Activated naive CD4-positive, alpha-beta T cell treated with anti-CD3 and anti-CD28 coated beads, Interleukin-2, amount 10 ng/mL, durations not matched to agents 7 days and 5 days (primary cell): ENCODE measurements at regions not wholly inside any gene's neighbourhood (a gene's known extent, or its start where the extent isn't known, plus 50 kb on each side); places are given as distances from the start of the nearest gene placed in this dataset.
"Not testable (repeated sequence)": the region's sequence is repeated elsewhere in the genome, so short reads cannot be mapped to it uniquely, and the experiment has no call there.

Source experiments
- CTCF ChIA-PET: fragments of 350-600 bp; sonication (Branson Sonifier 250); formaldehyde crosslinking; loops from one replicate; lab custom pipeline; 2021; ENCODE audit warnings: antibody characterized with exemption; lab: Charles Lee
- DNase-seq: peaks from one replicate; pipeline ENCODE4 v3.0.0-alpha.2; 2020
- H3K27ac Mint-ChIP-seq: one replicate; pipeline ENCODE4 v1.8.0; 2021; ENCODE audit warnings: mild to moderate bottlenecking, moderate library complexity, mixed read lengths
- H3K27me3 Mint-ChIP-seq: one replicate; pipeline ENCODE4 v1.8.0; 2021; ENCODE audit warnings: mild to moderate bottlenecking, mixed read lengths
- H3K36me3 Mint-ChIP-seq: one replicate; pipeline ENCODE4 v1.8.0; 2021; ENCODE audit warnings: mixed read lengths
- H3K4me1 Mint-ChIP-seq: one replicate; pipeline ENCODE4 v1.8.0; 2021; ENCODE audit warnings: mixed read lengths
- H3K4me3 Mint-ChIP-seq: one replicate; pipeline ENCODE4 v1.8.0; 2021; ENCODE audit warnings: mild to moderate bottlenecking, moderate library complexity, mixed read lengths
- H3K9me3 Mint-ChIP-seq: one replicate; pipeline ENCODE4 v1.8.0; 2021; ENCODE audit warnings: mixed read lengths

- no peaks in the 10 kb centered on the region for H3K27me3 Mint-ChIP-seq
- no peak overlapping the region for H3K27ac Mint-ChIP-seq
- no peaks in the 10 kb centered on the region for H3K4me1 Mint-ChIP-seq
- no peaks in the 10 kb centered on the region for H3K9me3 Mint-ChIP-seq
- no peaks in the 10 kb centered on the region for H3K36me3 Mint-ChIP-seq
- CTCF ChIA-PET = no interaction called here
- DNase-seq = no peak
- H3K4me3 Mint-ChIP-seq = no peak overlapping the region
These were observed 275.9 kb upstream of the HS6ST1 start for GRCh38 chr2:128594651-128594910.

GRCh38 chr2:128594953-128595677, 276.4 kb upstream of the HS6ST1 start:
- no peak for DNase-seq
- Mint-ChIP-seq H3K4me1 (no peaks in the 10 kb centered on the region), H3K27me3 (no peaks in the 10 kb centered on the region), H3K9me3 (no peaks in the 10 kb centered on the region), H3K4me3 (no peak overlapping the region), H3K36me3 (no peaks in the 10 kb centered on the region), H3K27ac (no peak overlapping the region)
- CTCF ChIA-PET = no interaction called here

GRCh38 chr2:128595763-128596395, 277.2 kb upstream of the HS6ST1 start:
- Mint-ChIP-seq H3K9me3 (no peaks in the 10 kb centered on the region), H3K27me3 (no peaks in the 10 kb centered on the region), H3K27ac (no peak overlapping the region), H3K4me3 (no peak overlapping the region), H3K36me3 (no peaks in the 10 kb centered on the region), H3K4me1 (no peaks in the 10 kb centered on the region)
- DNase-seq = no peak
- CTCF ChIA-PET = no interaction called here

GRCh38 chr2:128596396-128597120, 277.9 kb upstream of the HS6ST1 start:
- H3K4me3 Mint-ChIP-seq = no peak overlapping the region
- no peak for DNase-seq

GRCh38 chr2:128597121-128597762, 278.6 kb upstream of the HS6ST1 start:
- Mint-ChIP-seq H3K4me1 (no peaks in the 10 kb centered on the region), H3K4me3 (no peak overlapping the region), H3K36me3 (no peaks in the 10 kb centered on the region), H3K27me3 (no peaks in the 10 kb centered on the region), H3K9me3 (no peaks in the 10 kb centered on the region), H3K27ac (no peak overlapping the region)
- CTCF ChIA-PET = no interaction called here
- no peak for DNase-seq

More at GRCh38 chr2:128596396-128597120, 277.9 kb upstream of the HS6ST1 start:
- no peaks in the 10 kb centered on the region for H3K27me3 Mint-ChIP-seq
- no peaks in the 10 kb centered on the region for H3K36me3 Mint-ChIP-seq
- H3K27ac Mint-ChIP-seq = no peak overlapping the region
- H3K9me3 Mint-ChIP-seq = no peaks in the 10 kb centered on the region
- no peaks in the 10 kb centered on the region for H3K4me1 Mint-ChIP-seq
- CTCF ChIA-PET = no interaction called here

GRCh38 chr2:128598260-128598659, 279.6 kb upstream of the HS6ST1 start:
- H3K9me3 Mint-ChIP-seq, CTCF ChIA-PET, H3K4me1 Mint-ChIP-seq, H3K27me3 Mint-ChIP-seq, H3K27ac Mint-ChIP-seq, DNase-seq, H3K36me3 Mint-ChIP-seq, H3K4me3 Mint-ChIP-seq: not testable (repeated sequence)

GRCh38 chr2:128598862-128599441, 280.3 kb upstream of the HS6ST1 start:
- DNase-seq = no peak
- Mint-ChIP-seq H3K4me1 (no peaks in the 10 kb centered on the region), H3K27ac (no peak overlapping the region), H3K36me3 (no peaks in the 10 kb centered on the region), H3K9me3 (no peaks in the 10 kb centered on the region), H3K27me3 (no peaks in the 10 kb centered on the region), H3K4me3 (no peak overlapping the region)
- CTCF ChIA-PET = no interaction called here

- no peak overlapping the region for H3K27ac Mint-ChIP-seq
- peak; percentile 8 for DNase-seq
- no peaks in the 10 kb centered on the region for H3K27me3 Mint-ChIP-seq
- no peaks in the 10 kb centered on the region for H3K4me1 Mint-ChIP-seq
- H3K36me3 Mint-ChIP-seq = no peaks in the 10 kb centered on the region
- no peak overlapping the region for H3K4me3 Mint-ChIP-seq
- no peaks in the 10 kb centered on the region for H3K9me3 Mint-ChIP-seq
- CTCF ChIA-PET = no interaction called here
These were observed 281.0 kb upstream of the HS6ST1 start for GRCh38 chr2:128599700-128600099.

GRCh38 chr2:128600581-128601297, 282.1 kb upstream of the HS6ST1 start:
- H3K27me3 Mint-ChIP-seq = no peaks in the 10 kb centered on the region
- no peaks in the 10 kb centered on the region for H3K4me1 Mint-ChIP-seq
- DNase-seq = peak; percentile 6
- H3K36me3 Mint-ChIP-seq = no peaks in the 10 kb centered on the region
- CTCF ChIA-PET = no interaction called here
- H3K9me3 Mint-ChIP-seq = no peaks in the 10 kb centered on the region
- H3K27ac Mint-ChIP-seq = no peak overlapping the region
- H3K4me3 Mint-ChIP-seq = no peak overlapping the region

- Mint-ChIP-seq H3K9me3 (no peaks in the 10 kb centered on the region), H3K27ac (no peak overlapping the region), H3K27me3 (no peaks in the 10 kb centered on the region), H3K36me3 (no peaks in the 10 kb centered on the region), H3K4me3 (no peak overlapping the region), H3K4me1 (no peaks in the 10 kb centered on the region)
- peak; percentile 1 for DNase-seq
- CTCF ChIA-PET = no interaction called here
These were observed 282.8 kb upstream of the HS6ST1 start for GRCh38 chr2:128601298-128602037.

GRCh38 chr2:128602038-128602698, 283.5 kb upstream of the HS6ST1 start:
- Mint-ChIP-seq H3K36me3 (no peaks in the 10 kb centered on the region), H3K27ac (no peak overlapping the region), H3K4me1 (no peaks in the 10 kb centered on the region), H3K9me3 (no peaks in the 10 kb centered on the region), H3K27me3 (no peaks in the 10 kb centered on the region), H3K4me3 (no peak overlapping the region)
- peak; percentile 16 for DNase-seq
- CTCF ChIA-PET = no interaction called here

GRCh38 chr2:128602699-128603101, 284.0 kb upstream of the HS6ST1 start:
- Mint-ChIP-seq H3K4me3 (no peak overlapping the region), H3K9me3 (no peaks in the 10 kb centered on the region), H3K36me3 (no peaks in the 10 kb centered on the region), H3K27me3 (no peaks in the 10 kb centered on the region), H3K27ac (no peak overlapping the region), H3K4me1 (no peaks in the 10 kb centered on the region)
- CTCF ChIA-PET = no interaction called here
- no peak for DNase-seq

- H3K4me1 Mint-ChIP-seq = no peaks in the 10 kb centered on the region
- CTCF ChIA-PET = no interaction called here
- no peaks in the 10 kb centered on the region for H3K27me3 Mint-ChIP-seq
- no peaks in the 10 kb centered on the region for H3K9me3 Mint-ChIP-seq
- no peak overlapping the region for H3K27ac Mint-ChIP-seq
- no peak overlapping the region for H3K4me3 Mint-ChIP-seq
- DNase-seq = peak; percentile 7
- no peaks in the 10 kb centered on the region for H3K36me3 Mint-ChIP-seq
These were observed 284.8 kb upstream of the HS6ST1 start for GRCh38 chr2:128603411-128603924.
